ENCODE measurements at regions not wholly inside any gene's neighbourhood (a gene's known extent, or its start where the extent isn't known, plus 50 kb on each side); places are given as distances from the start of the nearest gene placed in this dataset.

- no peak for TF ChIP-seq EZH2 (IDR thresholded peaks at IDR 0.05; ENCODE audit: insufficient read depth, poor library complexity, severe bottlenecking)
- TF ChIP-seq EZH2phosphoT487 (IDR thresholded peaks at IDR 0.05; ENCODE audit: insufficient read depth, low read depth): no peak
These were observed 204.6 kb downstream of the PDGFRA start for GRCh38 chr4:54433686-54434085.
